ENCODE measurements at regions not wholly inside any gene's neighbourhood (a gene's known extent, or its start where the extent isn't known, plus 50 kb on each side); places are given as distances from the start of the nearest gene placed in this dataset.

DNA sequence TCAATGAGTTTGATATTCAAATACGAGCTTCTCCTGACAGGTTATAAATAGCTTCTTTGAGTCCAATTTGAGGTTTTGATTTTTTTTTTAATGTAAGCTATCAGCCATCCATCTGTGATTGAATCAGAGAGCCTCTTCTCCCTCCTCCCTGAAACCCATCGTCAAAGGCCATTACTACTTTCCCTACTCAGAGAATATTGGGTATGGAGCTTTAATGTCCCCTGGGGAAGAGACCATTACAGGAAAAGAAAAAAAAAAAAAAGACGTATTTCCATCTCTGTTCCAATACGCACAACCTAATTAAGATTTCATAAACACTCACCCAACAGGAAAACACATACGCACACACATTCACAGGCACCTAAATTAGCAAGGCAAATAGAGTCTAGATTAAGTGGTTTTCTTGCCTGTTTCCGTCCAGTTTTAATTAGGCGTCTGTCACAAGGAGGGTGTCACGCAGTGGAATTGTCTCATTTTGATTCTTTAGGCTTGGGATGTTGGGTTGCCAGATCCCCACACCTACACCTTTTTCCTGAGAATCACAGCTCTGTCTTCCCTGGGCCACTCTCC, 194.3 kb upstream of the RPL38 start:
- DNase-seq (ENCODE audit: low read depth in 1 of 2, low spot score in 1 of 2), result no peak

- DNase-seq (ENCODE audit: low read depth in 1 of 2, low spot score in 1 of 2), result no peak
These were observed 192.6 kb upstream of the RPL38 start for GRCh38 chr17:74010903-74011302.

- DNase-seq (ENCODE audit: low read depth in 1 of 2, low spot score in 1 of 2), result no peak
These were observed 191.5 kb upstream of the RPL38 start for GRCh38 chr17:74011966-74012365.

- DNase-seq (ENCODE audit: low read depth in 1 of 2, low spot score in 1 of 2), result no peak
These were observed 191.0 kb upstream of the RPL38 start for GRCh38 chr17:74012465-74012864.

DNA sequence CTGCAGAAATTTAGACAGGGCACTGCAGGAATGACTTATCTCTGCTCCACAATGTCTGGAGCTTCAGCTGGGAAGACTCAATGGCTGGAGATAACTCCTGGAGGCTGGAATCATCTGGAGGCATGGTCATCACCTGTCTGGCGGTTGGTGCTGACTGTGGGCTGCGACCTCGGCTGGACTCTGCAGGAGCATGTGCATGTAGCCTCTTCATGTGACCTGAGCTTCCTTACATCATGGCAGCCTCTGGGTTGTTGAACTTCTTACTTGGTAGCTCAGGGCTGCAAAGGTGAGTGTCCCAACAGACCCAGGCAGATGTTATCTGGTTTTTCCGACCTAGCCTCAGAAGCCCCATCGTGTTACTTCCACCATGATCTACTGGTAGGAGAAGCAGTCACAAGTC, 188.2 kb upstream of the RPL38 start:
- DNase-seq (ENCODE audit: low read depth in 1 of 2, low spot score in 1 of 2), result no peak

DNA sequence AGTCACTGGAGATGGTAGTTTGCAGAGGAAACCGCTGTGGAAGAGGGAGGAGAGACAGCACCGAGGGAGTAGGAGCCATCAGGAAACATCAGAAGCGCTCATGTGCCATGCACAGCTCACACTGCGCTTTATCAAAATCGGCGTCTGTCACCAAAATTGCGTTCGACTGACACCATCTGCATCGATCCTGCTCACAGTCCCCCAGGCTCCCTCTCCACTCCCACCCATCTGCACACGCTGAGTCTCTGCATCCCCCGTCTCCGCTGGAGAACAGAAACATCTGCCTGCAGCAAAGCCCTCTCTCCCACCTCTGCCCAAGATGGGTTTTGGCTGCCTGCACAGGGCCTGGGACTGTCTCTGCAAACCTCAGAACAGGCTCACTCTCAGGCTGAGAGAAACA, 187.5 kb upstream of the RPL38 start:
- DNase-seq (ENCODE audit: low read depth in 1 of 2, low spot score in 1 of 2), result no peak

GRCh38 chr17:74016461-74016860, 187.0 kb upstream of the RPL38 start:
- DNase-seq (ENCODE audit: low read depth in 1 of 2, low spot score in 1 of 2), result no peak

DNA sequence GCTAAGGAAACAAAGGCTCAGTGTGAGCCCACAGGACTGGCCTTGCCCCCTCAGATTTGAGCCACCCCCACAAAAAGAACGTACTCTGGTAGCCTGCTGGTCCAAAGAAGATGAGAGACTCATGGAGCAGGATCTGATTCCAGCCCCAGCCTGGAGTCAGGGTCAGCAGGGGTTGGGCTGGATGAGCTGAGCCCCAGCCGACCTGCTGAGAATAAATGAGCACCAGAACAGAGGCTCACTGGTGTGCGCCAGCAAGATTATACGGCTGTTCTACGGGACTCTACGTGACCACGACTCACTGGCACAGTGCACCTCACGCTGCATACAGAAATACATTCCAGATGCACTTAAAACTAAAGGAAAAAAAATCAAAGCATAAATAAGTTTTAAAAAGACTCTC, 186.0 kb upstream of the RPL38 start:
- DNase-seq (ENCODE audit: low read depth in 1 of 2, low spot score in 1 of 2), result no peak

DNA sequence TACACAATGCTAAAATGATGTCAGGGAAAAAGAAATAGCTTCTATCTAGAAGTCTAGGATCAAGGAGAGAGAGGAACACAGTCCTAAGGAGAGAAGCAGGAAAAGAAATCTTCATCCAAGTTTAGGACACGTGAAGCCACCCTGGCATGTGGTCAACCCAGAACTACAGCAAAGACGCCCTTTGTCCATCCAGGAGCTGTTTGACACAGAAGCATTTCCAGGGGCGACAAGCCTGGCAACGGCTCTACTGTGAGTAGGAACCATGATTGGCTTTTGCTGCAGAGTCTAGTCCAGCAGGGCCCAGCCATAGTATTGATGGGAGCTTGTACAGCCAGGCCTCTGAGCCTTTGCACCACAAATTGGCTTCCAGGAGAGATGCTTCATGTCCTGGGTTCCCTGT, 185.4 kb upstream of the RPL38 start:
- DNase-seq (ENCODE audit: low read depth in 1 of 2, low spot score in 1 of 2), result no peak

GRCh38 chr17:74019271-74019670, 184.2 kb upstream of the RPL38 start:
- DNase-seq (ENCODE audit: low read depth in 1 of 2, low spot score in 1 of 2), result no peak

DNA sequence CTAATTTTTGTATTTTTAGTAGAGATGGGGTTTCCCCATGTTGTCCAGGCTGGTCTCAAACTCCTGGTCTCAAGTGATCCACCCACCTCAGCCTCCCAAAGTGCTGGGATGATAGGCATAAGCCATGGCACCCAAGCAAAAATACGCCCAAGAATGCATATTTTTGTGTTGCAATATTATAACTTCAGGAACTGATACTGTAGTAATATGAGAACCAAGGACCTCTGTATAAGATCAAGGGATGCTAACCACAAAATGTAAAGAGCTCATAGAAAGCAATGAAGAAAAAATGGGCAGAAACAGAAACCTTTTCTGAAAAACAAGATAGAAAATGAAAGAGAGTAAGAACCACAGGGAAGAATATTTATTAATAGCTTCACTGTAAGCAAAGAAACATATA, 183.6 kb upstream of the RPL38 start:
- DNase-seq (ENCODE audit: low read depth in 1 of 2, low spot score in 1 of 2), result no peak

DNA sequence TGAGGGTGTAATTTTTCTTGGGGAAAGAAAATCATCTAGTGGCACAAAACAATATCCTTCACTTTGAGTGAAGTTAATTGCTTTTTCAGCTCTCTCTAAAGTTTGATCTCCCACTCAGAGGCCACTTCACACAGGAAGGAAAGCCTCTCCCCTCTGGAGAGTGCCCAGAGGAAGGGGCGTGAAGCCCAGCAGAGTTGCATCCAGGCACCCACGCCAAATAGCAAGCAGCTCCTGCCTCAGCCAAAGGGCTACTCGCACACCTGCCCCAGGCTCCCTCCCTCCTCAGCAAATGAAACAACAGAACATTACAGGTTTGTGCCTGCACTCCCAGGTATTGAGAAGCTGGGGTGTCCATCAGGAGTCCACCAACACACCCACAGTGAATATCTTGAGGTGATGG, 183.0 kb upstream of the RPL38 start:
- DNase-seq (ENCODE audit: low read depth in 1 of 2, low spot score in 1 of 2), result no peak

- DNase-seq (ENCODE audit: low read depth in 1 of 2, low spot score in 1 of 2), result no peak
These were observed 178.5 kb upstream of the RPL38 start for GRCh38 chr17:74024871-74025531.

- DNase-seq (ENCODE audit: low read depth in 1 of 2, low spot score in 1 of 2), result no peak
These were observed 176.0 kb upstream of the RPL38 start for GRCh38 chr17:74027444-74027843.

GRCh38 chr17:74028354-74029116, 174.9 kb upstream of the RPL38 start:
- DNase-seq (ENCODE audit: low read depth in 1 of 2, low spot score in 1 of 2), result no peak

- DNase-seq (ENCODE audit: low read depth in 1 of 2, low spot score in 1 of 2), result no peak
These were observed 172.0 kb upstream of the RPL38 start for GRCh38 chr17:74031316-74032090.

GRCh38 chr17:74032222-74032621, 171.3 kb upstream of the RPL38 start:
- DNase-seq (ENCODE audit: low read depth in 1 of 2, low spot score in 1 of 2), result no peak

- DNase-seq (ENCODE audit: low read depth in 1 of 2, low spot score in 1 of 2), result no peak
These were observed 166.2 kb upstream of the RPL38 start for GRCh38 chr17:74037320-74037719.

- DNase-seq (ENCODE audit: low read depth in 1 of 2, low spot score in 1 of 2), result no peak
These were observed 163.2 kb upstream of the RPL38 start for GRCh38 chr17:74040291-74040690.

DNA sequence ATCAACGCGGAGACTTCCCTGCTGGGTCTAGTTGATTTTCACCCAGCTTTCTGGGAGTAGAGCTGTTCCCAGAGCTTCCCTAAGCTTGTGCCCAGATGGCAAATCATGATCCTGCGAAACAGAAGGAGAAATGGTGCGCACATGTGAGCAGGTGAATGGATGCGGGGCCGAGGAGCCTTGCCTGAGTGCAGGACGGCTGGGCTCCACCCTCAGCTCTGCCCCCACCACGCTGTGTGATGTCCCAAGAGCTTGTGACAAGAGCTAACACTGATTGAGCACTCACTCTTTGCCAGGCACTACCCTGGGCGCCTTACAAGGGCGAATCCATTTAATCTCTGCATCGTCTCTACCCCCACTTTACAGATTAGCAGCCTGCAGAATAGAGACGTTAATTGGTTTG, 162.7 kb upstream of the RPL38 start:
- DNase-seq (ENCODE audit: low read depth in 1 of 2, low spot score in 1 of 2), result no peak

DNA sequence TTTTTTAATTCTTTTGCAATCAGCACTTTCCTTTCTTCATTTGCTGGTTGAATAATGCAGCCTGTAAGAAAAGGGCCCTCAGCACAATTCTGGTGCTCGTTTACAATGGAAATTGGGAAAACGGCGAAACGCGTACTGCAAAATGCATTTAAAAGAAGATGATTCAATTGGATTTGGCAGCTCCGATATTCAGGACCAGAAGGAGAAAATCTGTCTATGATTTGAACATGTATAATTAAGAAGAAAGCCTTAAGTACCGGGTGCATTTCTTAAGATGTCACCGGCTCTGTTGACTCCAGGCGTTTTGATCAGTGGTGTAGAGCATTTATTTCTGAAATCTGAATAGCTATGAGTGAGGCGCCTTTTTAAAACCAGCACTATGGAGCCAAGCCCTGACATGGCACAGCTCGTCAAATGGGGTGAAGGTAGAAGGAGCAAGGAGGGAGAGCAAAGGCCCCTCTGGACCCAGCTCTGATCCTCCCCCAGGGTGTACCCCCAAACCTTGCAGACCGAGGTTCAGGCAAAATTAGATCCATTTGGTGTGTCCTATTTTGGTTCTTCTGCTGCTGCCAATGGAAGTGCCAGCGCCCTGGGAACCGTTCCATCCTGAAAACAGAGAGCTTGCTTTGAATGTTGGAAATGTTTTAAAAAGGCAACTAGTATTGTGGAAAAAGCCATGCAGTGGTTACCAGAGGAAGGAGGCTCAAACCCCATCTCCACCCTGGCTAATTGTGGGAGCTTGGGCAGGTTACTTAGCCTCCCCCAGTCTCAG, 161.4 kb upstream of the RPL38 start:
- DNase-seq (ENCODE audit: low read depth in 1 of 2, low spot score in 1 of 2), result no peak

Data from activated CD4-positive, alpha-beta T cell treated with anti-CD3 and anti-CD28 coated beads, Interleukin-2, amount 50 U/mL, for 24 hours (primary cell).